ENCODE measurements at regions not wholly inside any gene's neighbourhood (a gene's known extent, or its start where the extent isn't known, plus 50 kb on each side); places are given as distances from the start of the nearest gene placed in this dataset.

DNA sequence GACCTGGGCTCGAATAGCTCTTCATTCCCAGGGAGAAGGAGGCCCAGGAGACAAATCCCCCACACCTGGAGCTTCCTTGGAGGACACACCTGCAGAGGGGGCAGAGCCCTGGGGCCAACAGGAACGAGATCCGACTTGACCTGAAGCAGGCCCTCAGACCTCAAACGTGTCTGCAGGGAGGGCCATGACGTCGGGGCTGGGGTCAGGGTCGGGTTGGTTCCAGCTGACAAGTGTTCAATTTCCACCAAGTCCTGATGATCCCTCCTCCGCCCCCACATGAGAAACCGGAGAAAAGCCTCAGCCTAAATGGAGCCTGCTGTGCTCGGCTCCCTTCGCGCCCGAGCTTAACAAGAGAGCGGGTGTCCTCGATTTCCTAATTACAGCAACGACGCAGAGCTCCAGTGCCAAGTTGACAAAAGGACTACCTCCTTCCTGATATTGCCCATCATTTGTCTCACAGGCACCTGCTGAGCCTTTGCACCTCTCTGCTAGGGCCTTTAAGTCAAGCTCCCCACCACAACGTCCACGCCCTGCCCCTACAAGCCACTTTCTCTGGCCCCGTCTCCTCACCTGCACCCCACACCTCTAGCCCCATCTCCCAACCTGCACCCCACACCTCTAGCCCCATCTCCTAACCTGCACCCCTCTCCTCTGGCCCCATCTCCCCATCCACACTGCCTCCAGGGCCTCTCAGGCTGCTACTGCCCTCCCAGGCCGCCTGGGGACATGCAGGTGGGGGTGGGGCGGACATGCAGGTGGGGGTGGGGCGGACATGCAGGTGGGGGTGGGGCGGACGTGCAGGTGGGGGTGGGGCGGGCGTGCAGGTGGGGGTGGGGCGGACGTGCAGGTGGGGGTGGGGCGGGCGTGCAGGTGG, 519.4 kb downstream of the GLRX3 start:
- no peak for FAIRE-seq
- DNase-seq (ENCODE audit: low spot score) = no peak

DNA sequence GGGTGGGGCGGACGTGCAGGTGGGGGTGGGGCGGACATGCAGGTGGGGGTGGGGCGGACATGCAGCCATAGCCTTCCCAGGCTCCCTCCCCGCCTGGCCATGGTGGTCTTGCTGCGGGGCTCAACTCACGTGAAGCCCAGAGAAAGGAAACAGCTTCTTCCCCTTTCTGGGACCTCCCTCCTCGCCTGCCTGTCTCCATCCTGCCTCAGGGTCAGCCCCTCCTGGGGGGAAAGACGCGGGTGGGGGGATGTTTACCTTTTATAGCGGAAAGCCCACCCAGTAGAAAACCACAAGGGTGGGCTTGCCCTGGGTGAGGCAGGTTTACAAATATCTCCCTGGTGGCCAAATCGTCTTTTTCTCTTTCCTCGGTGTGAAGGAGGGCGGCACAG, 520.0 kb downstream of the GLRX3 start:
- no peak for FAIRE-seq
- DNase-seq (ENCODE audit: low spot score) = no peak

DNA sequence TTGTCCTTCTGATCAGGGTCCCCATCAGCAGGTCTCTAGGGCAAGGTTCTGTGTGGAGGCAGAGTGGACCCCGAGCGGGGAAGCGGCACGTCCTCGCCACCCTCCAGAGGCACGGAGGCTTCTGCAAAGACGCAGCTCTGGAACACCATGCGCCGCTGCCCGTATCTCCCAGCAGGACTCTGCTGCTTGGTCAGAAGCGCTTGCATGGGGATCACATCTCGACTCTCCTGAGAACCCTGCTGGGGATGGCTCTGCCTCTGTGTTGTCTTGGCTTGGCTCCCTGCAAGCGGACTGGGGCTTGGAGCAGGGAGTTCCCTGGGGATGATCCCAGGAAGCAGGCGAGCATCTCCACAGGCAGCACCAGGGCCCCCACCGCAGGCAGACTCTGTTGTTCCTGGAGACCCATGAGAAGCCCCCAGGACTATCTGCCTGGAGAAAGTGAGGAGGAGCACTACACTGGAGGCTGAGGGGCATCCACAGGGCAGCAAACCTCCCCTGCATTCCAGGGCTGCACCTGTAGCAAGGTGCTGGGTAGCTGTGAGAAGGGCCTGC, 520.5 kb downstream of the GLRX3 start:
- DNase-seq (ENCODE audit: low spot score) (no peak), FAIRE-seq (no peak)

DNA sequence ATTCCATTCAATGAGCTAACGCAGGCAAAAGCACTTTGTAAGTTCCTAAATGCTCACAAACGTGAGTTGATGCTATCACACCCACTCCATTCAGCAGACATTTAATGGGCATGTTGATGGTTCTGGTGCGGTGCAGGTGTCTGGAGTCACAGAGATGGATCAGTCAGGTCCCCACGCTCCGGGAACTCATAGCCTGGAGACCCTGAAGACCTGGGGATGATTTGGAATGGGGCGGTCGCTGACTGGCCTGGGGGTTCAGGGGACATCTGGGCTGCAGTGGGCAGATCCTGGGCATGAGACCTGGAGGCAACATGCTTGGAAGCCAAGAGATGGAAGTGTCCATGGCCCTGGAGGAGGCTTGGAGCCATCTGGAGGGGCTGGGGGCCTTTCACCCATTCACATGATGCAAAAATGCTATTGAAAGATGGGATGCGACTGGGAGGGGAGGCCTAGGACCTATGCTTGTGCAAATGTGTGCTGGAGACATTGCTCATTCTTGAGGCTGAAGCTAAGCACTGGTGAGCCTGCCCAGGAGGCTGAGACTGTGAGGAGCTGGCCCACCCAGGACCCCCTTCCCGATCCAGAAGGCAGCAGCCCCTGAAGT, 522.6 kb downstream of the GLRX3 start:
- DNase-seq (ENCODE audit: low spot score) (no peak), FAIRE-seq (no peak)

DNA sequence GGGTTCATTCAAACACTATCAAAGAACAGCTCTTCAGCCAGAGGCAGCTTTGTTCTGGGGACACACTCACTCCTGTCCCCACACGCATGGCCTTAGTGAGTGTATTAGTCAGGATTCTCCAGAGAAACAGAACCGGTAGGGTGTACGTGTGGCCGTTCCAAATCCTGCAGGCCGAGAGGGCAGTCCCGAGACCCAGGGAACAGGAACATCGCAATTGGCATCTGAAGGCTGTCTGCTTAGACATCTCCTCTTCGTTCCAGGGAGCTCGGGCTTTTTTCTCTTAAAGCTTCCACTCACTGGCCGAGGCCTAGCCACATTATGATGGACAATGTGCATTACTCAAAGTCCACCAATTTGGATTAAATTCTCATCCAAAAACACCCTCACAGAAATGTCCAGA, 523.3 kb downstream of the GLRX3 start:
- DNase-seq (ENCODE audit: low spot score) (no peak), FAIRE-seq (no peak)

DNA sequence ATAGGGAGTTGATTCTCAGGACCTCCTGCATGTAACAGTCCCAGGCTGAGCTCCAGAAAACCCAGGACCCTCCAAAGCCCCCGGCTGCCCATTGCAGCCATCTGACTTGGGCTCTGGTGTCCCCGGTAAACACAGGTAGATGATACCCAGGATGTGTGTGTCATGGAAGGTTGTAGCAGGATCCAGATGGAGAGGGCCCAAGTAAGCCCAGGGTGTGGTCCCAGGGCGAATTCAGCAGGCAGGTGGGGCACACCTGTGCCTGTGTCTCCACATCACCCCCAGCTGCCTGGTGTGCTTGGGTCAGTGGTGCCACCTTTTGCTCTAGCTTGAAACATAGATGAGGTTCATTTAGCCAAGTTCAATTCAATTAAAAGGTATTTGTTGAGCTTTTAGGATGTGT, 524.1 kb downstream of the GLRX3 start:
- FAIRE-seq = no peak
- DNase-seq (ENCODE audit: low spot score) = no peak

DNA sequence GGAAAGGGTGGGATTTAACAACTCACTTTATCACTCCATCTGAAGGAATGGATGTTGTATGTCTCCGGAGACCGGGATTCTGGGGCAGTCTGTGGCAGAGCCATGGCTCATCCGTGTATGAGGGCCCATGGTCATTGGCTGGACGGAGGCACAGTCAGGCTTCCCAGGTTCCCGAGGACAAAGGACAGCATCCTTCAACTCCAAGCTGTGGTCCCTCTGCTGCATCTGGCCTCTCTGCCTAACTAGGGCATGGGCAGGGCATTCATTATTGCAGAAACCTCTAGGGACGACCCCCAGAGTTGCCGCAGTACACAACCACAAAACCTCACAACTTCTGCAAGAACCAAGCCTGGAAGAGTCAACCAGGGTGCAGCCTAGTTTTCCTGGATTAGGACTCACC, 525.2 kb downstream of the GLRX3 start:
- no peak for DNase-seq (ENCODE audit: low spot score)
- FAIRE-seq = no peak

DNA sequence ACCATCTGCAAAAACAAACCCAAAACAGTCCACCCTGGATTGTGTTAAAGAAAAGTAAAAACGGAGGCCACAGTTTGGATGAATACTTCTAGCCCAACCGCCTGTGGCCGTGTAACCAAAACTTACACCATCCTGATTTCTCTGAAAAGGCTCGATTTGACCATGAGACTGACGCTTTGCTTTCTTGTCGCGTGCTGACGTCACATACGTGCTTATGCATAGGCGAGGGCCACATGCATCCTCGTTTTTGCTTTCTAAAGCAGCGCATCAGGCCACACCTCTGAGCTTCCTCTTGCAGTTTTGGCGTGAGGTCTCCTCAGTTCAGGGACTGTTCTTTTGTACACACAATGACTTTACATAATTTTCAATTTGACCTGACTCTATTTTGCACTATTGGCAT, 526.6 kb downstream of the GLRX3 start:
- no peak for DNase-seq (ENCODE audit: low spot score)
- no peak for FAIRE-seq

DNA sequence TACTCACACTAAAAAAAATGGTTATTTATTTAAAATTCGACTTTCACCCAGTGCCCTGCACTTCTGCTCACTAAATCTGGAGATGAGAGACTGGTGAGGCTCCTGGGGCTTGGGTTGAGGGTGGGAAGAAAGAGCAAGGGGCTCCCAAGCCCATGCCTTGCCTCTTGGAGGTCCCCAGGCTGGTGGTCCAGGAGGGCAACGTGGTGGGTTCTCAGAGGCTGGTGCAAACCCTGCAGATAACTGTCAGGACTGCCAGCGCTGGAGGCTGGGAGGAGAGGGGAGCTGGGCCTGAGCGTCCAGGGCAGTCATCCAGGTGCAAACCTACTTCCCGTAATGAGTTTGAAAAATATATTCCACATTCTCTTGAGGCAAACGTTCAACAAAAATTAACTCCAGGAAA, 528.3 kb downstream of the GLRX3 start:
- DNase-seq (ENCODE audit: low spot score) = no peak
- no peak for FAIRE-seq

DNA sequence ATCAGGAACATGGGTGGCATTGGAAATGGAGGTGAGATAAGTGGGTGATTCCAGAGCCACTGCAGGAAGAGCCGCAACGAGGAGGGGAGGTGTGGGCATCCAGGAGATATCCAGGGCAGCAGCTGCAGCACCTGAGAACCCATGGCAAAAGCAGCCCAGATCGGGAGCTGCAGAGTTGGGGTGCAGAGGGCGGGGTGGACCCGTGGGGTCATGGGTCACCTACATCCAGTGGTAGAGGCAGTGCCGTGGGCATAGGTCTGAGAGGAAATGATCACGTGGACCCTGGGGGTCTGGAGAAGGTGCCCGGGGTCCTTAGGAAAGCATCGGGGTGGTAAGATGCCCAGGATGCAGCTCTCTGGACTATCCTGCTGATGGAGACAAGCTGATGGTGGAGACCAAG, 530.0 kb downstream of the GLRX3 start:
- DNase-seq (ENCODE audit: low spot score) (no peak), FAIRE-seq (no peak)

DNA sequence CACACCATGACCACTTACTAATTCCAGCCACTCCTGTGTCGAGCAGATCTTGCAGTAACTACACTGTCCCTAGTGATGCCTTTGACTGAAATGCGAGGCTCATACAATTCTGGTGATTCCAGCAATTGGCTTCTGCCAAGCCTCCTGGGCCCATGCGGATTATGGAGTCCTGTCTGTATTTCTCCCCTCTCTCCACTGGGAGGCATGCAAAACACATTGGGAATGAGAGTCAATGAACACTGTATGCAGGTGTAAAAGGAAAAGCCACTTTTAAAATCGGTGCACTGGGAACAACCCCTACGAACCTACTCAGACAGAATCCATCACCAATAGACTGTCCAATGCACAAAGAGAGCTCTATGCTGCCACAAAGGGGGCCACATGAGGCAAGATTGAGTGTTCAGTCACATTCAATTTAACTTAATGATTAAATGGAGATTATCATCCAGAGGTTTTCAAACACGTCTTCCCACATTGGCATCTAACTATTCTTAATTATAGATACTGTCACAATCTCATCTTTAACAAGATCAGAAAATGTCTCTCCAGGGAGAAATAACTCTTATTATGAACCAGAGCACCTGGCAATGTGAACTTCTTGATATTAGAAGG, 550.6 kb downstream of the GLRX3 start:
- DNase-seq (ENCODE audit: low spot score) (no peak), FAIRE-seq (no peak)

DNA sequence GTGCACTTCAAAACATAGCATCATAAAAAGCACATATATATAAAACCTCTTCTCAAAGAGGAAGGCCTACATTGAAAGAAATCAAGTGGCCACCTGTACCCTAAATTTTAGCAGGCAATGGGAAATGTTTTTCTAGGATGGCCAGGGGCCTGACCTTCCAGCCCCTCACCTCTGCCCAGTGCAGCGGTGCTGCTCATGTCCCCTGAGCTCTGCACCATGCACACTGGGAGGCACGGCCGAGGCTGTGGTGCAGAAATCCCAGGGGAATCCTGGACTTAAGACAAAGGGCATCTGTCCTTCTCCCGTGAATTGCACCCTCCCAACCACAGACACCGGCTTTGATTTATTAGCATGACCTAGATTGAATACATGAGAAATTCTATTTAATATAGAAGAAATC, 551.4 kb downstream of the GLRX3 start:
- DNase-seq (ENCODE audit: low spot score) (no peak), FAIRE-seq (no peak)

DNA sequence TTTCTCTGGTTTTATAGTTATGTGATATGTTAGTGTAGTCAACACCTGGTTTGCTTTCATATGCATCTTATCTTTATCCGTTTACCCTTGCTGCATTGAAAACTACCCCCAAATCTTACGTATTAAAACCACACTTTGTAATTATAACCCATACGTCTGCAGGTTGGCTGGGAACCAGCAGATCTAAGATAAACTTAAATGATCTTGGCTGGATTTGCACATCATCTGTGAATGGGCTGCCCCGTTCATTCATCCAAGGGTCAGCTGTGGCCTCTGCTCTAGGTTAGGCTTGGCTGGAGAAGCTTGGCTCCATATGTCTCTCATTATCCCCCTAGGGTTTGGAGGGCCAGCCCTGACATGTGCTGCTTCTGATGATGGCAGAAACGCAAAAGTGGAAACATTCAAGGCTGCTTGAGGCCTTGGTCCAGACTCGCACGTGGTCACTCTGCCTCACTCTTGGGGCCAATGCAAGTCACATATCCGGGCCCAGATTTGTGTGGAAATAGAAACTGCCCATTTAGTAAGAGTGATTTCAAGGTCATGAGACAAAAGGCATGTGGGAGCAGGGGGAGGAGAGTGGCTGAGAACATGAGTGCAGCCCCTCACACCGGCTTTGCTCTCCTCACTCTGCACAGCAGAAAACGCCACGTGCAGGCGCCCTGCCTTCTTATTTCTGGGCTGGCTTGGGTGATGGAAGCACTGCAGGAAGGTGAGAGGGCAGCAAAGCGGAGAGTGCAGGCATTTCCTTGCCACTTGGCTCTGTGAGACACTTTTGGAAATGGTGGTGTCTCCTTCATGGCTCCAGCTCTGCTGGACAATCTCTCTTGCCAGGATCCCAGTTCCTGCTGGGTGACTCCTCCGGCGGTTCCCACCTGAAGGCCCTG, 553.8 kb downstream of the GLRX3 start:
- no peak for FAIRE-seq
- DNase-seq (ENCODE audit: low spot score) = no peak

DNA sequence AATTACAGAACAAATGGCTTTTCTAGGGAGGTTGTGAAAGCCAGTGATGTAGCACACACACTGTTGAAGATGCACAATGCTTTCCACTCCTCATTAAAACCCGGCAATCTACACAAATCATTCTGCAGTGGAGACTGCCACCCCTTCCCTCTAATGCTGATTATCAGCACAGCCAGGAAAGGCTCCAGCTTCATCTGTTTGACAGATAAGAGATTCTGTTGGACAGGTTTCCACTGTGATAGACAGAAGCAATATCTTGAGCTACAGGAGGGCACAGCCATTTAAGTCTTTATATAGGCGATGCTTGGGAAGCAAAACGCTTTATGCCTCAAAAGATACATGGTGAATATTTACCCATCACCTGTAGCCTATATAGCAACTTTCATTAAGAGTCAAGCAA, 555.6 kb downstream of the GLRX3 start:
- no peak for DNase-seq (ENCODE audit: low spot score)
- FAIRE-seq = no peak

DNA sequence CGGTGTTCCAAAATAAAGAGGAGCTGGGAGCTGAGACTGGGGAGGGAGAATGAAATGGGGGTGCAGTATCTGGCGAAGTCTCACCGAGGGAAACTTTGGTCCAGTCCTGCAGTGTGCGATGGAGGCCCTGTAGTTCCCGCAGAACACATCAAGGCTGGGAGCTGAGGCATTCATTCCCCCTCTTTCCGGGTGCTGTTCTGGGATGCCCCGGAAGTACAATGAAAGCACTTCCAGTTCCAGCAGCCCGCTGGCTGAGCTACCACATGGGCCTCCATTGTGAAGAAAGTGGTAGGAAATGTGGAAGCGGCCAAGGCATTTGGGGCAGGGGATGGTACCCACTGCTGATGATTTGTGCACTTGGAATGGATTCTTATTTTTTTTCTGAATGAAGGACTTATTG, 560.7 kb downstream of the GLRX3 start:
- FAIRE-seq (no peak), DNase-seq (ENCODE audit: low spot score) (no peak)

DNA sequence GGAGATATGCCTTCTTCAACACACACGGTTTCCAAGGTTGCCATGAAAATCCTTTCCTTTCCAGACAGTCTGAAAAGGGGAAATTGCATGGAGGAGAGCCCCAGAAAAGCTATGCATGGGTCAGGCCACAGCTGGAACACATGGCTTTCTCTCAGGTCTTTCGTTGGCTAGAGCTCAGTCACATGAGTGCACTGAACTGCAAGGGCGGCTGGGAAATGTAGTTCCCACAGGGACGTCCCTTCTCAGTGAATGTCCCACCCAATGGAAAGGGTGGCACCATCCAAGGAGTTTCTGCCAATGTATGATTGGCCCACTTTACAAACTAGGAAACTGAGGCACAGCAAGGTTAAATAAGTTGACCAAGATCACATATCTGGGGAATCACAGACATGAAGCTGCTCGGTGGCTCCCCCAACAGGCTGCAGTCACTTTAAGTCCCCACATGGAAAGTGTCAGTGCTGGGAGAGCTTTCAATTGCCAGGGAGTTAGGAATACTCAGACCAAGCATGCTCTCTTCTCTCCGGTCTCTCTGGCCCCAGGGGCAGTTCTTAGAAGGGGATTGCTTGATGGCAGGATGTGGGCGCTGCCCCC, 571.3 kb downstream of the GLRX3 start:
- DNase-seq (ENCODE audit: low spot score) (no peak), FAIRE-seq (no peak)

DNA sequence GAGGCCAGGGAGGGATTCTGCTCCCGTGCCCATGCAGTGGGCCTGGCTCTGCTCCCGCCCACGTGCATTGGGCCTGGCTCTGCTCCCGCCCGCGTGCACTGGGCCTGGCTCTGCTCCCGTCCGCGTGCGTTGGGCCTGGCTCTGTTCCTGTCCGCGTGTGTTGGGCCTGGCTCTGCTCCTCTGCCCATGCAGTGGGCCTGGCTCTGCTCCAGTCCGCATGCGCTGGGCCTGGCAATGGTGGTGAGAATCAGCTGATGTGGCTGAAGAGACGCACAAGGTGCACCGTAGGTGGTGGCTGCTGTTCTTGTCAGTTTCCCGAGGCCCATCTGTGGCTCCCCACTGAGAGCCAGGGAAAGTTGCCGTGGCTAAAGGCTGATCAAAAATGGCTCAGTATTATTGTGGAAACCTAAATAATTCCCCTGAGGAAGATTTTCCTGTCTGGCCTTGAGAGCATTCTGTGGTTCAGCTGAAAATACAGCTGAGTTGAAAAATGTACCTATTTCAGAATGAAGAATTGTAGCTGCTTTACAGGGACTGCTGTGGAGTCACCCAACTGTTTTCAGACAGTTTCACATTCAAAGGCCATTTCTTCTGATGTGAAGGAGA, 572.4 kb downstream of the GLRX3 start:
- FAIRE-seq = no peak

DNA sequence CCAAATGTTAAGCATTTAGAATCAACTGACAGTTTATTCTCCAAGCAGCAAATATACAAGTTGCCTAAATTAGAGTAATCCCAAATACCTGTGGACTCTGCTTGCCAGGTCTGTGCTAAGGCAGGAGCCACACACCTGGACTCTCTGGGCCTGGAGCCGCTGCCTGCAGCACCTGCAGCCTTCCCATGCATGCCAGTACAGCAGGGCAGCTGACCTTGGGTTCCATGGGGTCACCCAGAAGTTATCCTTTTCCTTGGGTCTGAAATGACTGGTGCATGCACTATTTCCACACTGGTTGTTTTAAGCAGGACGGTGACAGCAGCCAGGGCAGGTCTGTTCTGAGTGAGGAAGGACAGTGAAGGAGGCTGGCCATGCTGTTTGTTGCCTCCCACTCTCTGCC, 573.2 kb downstream of the GLRX3 start:
- DNase-seq (ENCODE audit: low spot score) (no peak), FAIRE-seq (no peak)

More for the DNA sequence above, 572.4 kb downstream of the GLRX3 start:
- DNase-seq (ENCODE audit: low spot score) = no peak

DNA sequence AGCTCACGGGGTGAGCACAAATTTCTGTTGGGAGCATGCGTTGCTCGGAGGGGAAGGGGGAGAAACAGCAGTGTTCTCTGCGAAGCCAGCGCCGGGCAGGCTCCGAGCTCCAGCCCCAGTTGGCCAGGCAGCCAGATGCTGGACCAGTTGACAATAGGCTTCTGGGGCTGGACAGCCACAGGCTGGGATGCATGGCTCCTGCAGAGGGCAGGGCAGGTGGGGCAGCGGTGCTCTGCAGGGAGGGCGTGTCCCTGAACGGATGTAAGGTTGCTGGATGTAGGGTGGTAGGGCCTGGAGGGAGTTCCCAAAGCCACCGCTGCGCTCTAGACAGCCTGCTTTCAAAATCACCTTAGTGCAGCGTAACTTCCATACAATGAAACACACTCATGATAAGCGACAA, 574.9 kb downstream of the GLRX3 start:
- FAIRE-seq = no peak

DNA sequence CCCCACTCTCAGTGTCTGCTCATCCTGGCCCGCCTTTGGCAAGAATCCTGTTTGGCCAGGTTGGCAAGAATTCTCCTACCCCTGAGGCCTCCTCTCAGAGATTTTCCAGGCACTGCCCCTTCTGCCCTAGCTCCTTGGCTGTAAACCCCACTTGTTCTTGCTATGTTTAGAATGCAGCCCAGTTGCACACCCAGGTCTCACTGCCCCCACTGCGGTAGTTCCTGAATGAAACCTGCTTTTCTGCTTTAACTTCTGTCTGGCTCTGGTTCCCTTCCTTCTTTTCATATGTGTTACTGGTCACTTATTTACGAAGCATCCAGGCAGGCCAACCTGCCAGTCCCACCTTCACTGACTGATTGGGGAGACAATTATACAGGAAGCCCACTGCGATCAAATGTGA, 576.9 kb downstream of the GLRX3 start:
- no peak for FAIRE-seq
- no peak for DNase-seq (ENCODE audit: low spot score)

More for the DNA sequence above, 574.9 kb downstream of the GLRX3 start:
- no peak for DNase-seq (ENCODE audit: low spot score)

DNA sequence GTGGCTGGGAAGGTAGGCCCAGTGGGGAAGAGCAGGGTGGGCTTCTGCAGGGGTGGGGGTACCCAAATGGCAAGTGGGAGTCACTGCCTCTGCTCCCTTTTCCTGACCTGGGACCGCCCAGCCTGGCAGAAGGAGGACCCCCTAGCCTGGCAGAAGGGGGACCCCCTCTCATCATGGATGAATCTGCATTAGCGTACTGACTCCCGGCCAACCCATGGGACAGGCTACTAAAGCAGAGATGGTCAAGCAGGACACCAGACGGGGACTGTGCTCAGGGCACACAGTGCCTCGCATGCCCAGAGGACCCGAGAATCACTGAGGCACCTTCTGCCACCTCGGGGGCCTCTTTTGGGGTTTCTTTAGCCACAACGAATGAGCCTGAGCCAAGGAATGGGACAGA, 577.5 kb downstream of the GLRX3 start:
- no peak for DNase-seq (ENCODE audit: low spot score)
- no peak for FAIRE-seq
